GM12891 (cell line): ENCODE measurements at regions not wholly inside any gene's neighbourhood (a gene's known extent, or its start where the extent isn't known, plus 50 kb on each side); places are given as distances from the start of the nearest gene placed in this dataset.

Experiments used
- DNase-seq: peaks from one replicate; pipeline ENCODE4 v3.0.0; 2011; ENCODE audit warnings: low spot score; ENCODE audit not compliant: insufficient read length
- FAIRE-seq: peaks from 2 replicates; lab custom pipeline; 2011; peaks lifted over from hg19 to GRCh38; lab: Jason Lieb, UNC
- PAX5 ChIP-seq: IDR thresholded peaks from 2 replicates; pipeline ENCODE4 v1.6.1; 2011; ENCODE audit warnings: low read length, moderate library complexity, mild to moderate bottlenecking; ENCODE audit not compliant: insufficient read depth, severe bottlenecking
- POLR2A ChIP-seq: IDR thresholded peaks from 2 replicates; pipeline ENCODE4 v1.6.1; 2011; ENCODE audit warnings: low read depth, low read length, control low read depth
- POLR2AphosphoS5 ChIP-seq: IDR thresholded peaks from 2 replicates; pipeline ENCODE4 v1.6.1; 2011; ENCODE audit warnings: low read depth, low read length, control low read depth
- POU2F2 ChIP-seq: IDR thresholded peaks from 2 replicates; pipeline ENCODE4 v1.6.1; 2011; ENCODE audit warnings: low read depth, mild to moderate bottlenecking, control low read depth, low read length, moderate library complexity
- SPI1 ChIP-seq: IDR thresholded peaks from 2 replicates; pipeline ENCODE4 v1.6.1; 2011; ENCODE audit warnings: low read depth, low read length, control low read depth
- TAF1 ChIP-seq: IDR thresholded peaks from 2 replicates; pipeline ENCODE4 v1.6.1; 2011; ENCODE audit warnings: low read depth, low read length, control low read depth

DNA sequence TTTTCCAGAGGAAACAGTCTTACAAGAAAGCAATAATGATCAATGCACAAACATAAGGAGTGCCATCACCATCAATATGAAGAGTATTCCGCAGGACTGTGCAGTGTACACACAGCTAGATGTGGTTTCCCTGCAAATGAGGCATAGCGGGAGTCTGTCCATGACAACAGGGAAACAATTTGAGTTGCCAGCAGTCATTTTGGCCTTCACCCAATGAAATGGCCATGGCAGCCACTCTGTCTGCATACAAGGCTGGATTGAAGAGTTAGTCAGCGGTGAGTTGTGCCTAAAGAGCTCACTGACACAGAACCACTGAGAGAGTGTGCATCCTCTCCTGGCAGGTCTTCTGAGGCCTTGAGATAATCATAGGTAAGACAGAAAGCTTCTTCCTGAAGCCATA, 303.3 kb downstream of the IPMK start:
- no peak for FAIRE-seq
- DNase-seq, result no peak
- TF ChIP-seq POLR2AphosphoS5, result no peak
- TF ChIP-seq TAF1, result no peak
- no peak for TF ChIP-seq PAX5
- TF ChIP-seq POU2F2, result no peak
- no peak for TF ChIP-seq POLR2A
- TF ChIP-seq SPI1, result no peak

- DNase-seq (no peak), FAIRE-seq (no peak)
- no peak for TF ChIP-seq POLR2AphosphoS5
- TF ChIP-seq SPI1, result no peak
- no peak for TF ChIP-seq POLR2A
- no peak for TF ChIP-seq PAX5
- TF ChIP-seq TAF1, result no peak
- TF ChIP-seq POU2F2, result no peak
These were observed 304.1 kb downstream of the IPMK start for GRCh38 chr10:57963546-57963945.

DNA sequence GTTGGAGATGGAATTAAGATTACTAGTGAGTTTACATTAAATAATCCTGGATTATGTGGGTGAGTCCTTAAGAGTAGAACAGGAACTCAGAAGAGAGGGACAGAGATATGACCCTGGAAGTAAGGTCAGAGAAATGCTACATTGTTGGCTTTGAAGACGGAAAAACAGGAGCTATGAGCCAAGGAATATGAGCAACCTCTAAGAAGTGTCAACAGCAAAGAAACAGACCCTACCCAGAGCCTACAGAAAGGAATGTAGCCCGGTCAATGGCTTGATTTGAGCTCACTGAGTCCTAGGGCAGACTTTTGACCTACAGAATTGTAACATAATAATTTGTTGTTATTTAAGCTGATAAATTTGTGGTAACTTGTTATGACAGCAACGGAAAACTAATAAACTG, 304.9 kb downstream of the IPMK start:
- no peak for DNase-seq
- no peak for TF ChIP-seq TAF1
- FAIRE-seq, result no peak

DNA sequence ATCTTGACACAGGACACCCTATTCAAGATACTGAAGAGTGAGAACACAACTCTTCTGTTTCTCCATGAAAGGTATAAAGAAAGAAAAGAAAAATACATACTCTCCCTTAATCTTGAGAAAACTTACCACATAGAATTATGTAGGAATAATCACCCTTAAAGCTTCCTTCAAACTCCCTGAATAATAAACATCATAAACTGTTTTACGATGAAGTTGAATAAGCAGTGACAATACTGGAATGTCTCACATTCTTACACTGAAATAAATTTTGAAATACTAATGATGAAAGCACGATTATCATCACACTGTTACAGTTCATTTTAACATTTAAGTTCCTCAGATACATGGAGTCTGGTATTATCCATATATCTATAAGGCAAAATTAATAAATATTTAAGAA, 306.2 kb downstream of the IPMK start:
- FAIRE-seq, result no peak
- DNase-seq, result no peak

GRCh38 chr10:57960406-57960805, 307.3 kb downstream of the IPMK start:
- no peak for FAIRE-seq

More for the DNA sequence above, 306.2 kb downstream of the IPMK start:
- TF ChIP-seq POLR2A, result no peak
- no peak for TF ChIP-seq POLR2AphosphoS5
- TF ChIP-seq PAX5, result no peak
- no peak for TF ChIP-seq TAF1
- TF ChIP-seq POU2F2, result no peak
- TF ChIP-seq SPI1, result no peak

GRCh38 chr10:57959318-57960006, 308.2 kb downstream of the IPMK start:
- DNase-seq, result no peak
- FAIRE-seq, result no peak
- TF ChIP-seq POU2F2, result no peak
- no peak for TF ChIP-seq POLR2A
- no peak for TF ChIP-seq PAX5
- no peak for TF ChIP-seq SPI1
- no peak for TF ChIP-seq POLR2AphosphoS5
- no peak for TF ChIP-seq TAF1

More at GRCh38 chr10:57960406-57960805, 307.3 kb downstream of the IPMK start:
- TF ChIP-seq POLR2A (no peak), PAX5 (no peak), POLR2AphosphoS5 (no peak), SPI1 (no peak)
- no peak for DNase-seq

DNA sequence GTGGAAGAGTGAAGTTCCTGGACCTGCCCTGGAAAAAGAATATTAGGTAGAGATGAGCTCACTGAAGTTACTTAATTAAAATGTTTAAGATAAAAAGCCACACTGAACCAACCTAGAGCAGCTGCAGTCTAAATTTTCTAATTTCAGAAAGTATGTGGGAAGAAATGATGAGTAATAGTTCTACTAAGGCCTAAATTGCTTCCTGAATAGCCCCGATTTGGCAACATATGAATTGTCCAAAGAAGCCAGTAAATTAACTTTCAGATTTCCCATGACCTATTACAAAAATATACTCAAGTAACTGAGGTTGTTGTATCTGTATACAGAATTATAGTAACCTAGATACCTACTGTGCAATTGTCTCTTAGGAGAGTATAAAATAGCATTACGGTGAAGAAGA, 312.6 kb downstream of the IPMK start:
- no peak for FAIRE-seq
- TF ChIP-seq POLR2A (no peak), POLR2AphosphoS5 (no peak), POU2F2 (no peak), SPI1 (no peak), PAX5 (no peak), TAF1 (no peak)
- DNase-seq, result no peak

- DNase-seq (no peak), FAIRE-seq (no peak)
- TF ChIP-seq POLR2AphosphoS5, result no peak
- no peak for TF ChIP-seq SPI1
- TF ChIP-seq POLR2A, result no peak
- no peak for TF ChIP-seq TAF1
- no peak for TF ChIP-seq PAX5
- no peak for TF ChIP-seq POU2F2
These were observed 315.0 kb downstream of the IPMK start for GRCh38 chr10:57952741-57953140.

- TF ChIP-seq SPI1, result no peak
- no peak for TF ChIP-seq TAF1
- TF ChIP-seq POU2F2, result no peak
- TF ChIP-seq PAX5, result no peak
- FAIRE-seq (no peak), DNase-seq (no peak)
These were observed 317.2 kb downstream of the IPMK start for GRCh38 chr10:57950442-57950974.

GRCh38 chr10:57948796-57949195, 318.9 kb downstream of the IPMK start:
- DNase-seq, result no peak
- FAIRE-seq, result no peak
- TF ChIP-seq PAX5 (no peak), POLR2AphosphoS5 (no peak), POLR2A (no peak), SPI1 (no peak), TAF1 (no peak), POU2F2 (no peak)
